Heart left ventricle (tissue), 13 donors: ENCODE measurements at regions not wholly inside any gene's neighbourhood (a gene's known extent, or its start where the extent isn't known, plus 50 kb on each side); places are given as distances from the start of the nearest gene placed in this dataset.
"Not testable (repeated sequence)": the region's sequence is repeated elsewhere in the genome, so short reads cannot be mapped to it uniquely, and the experiment has no call there.

Experiments used
- POLR2A ChIP-seq, 2 donors: fragments of 450-650 bp; IDR thresholded peaks; one replicate each; pipeline ENCODE4 v1.6.1; 2017; ENCODE audit warnings: antibody characterized with exemption in 2 of 2, mild to moderate bottlenecking in 2 of 2, moderate library complexity in 2 of 2
- TF ChIP-seq, protein P1 (sequence below), 12 donors: fragments of 200-600 bp; sonication (generic) in 4 of 12; IDR thresholded peaks; one replicate each; pipeline versions ENCODE4 v1.5.0 to v1.8.0; 2018 to 2022; ENCODE audit warnings: antibody characterized with exemption in 12 of 12, mild to moderate bottlenecking in 5 of 12
- donor health status: ischemic (EF 13 %, LVEDD 7.1; RV severe dilation, severe dysfunction).
- donor health status: DM: no; HTN: yes; CAD: no.
- donor health status: DM: no; HTN: no; CAD: no.
- donor health status: ischemic (EF 25% LVEDD 6.9; RV normal size, moderate dysfunction).
- donor health status: ischemic (EF 25% LVEDD 5.7; RV mildly dilated, moderate dysfunction).
- donor health status: ischemic (EF 35%, LVEDD 5.7; RV mildly dilated, moderate dysfunction).
- donor health status: nonischemic (EF 11% LVEDD 7.7; RV severe dilation, severe dysfunction).
- donor health status: DM: yes; HTN: yes; CAD: no.
- donor health status: PGD.
- donor health status: ischemic (EF 29% LVEDD 5.4; RV normal size, mild dysfunction).
- donor health status: nonischemic (EF 23%, LVEDD 6.1; RV moderate dilation, normal function).

DNA sequence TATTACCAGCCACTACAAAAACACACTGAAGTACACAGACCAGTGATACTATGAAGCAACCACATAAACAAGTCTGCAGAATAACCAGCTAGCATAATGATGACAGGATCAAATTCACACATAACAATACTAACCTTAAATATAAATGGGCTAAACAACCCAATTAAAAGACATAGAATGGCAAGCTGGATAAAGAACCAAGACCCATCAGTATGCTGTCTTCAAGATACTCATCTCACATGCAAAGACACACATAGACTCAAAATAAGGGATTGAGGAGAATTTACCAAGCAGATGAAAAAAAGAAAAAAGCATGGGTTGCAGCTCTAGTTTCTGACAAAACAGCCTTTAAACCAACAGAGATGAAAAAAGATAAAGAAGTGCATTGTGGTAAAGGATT is 184.4 kb upstream of the ADAMTS3 start:
- TF ChIP-seq, protein P1, sequence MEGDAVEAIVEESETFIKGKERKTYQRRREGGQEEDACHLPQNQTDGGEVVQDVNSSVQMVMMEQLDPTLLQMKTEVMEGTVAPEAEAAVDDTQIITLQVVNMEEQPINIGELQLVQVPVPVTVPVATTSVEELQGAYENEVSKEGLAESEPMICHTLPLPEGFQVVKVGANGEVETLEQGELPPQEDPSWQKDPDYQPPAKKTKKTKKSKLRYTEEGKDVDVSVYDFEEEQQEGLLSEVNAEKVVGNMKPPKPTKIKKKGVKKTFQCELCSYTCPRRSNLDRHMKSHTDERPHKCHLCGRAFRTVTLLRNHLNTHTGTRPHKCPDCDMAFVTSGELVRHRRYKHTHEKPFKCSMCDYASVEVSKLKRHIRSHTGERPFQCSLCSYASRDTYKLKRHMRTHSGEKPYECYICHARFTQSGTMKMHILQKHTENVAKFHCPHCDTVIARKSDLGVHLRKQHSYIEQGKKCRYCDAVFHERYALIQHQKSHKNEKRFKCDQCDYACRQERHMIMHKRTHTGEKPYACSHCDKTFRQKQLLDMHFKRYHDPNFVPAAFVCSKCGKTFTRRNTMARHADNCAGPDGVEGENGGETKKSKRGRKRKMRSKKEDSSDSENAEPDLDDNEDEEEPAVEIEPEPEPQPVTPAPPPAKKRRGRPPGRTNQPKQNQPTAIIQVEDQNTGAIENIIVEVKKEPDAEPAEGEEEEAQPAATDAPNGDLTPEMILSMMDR (IDR thresholded peaks at IDR 0.05) = not testable (repeated sequence)
- not testable (repeated sequence) for TF ChIP-seq POLR2A (IDR thresholded peaks at IDR 0.05)
